NCI-H2227 treated with DMSO at 0.1 percent for 48 hours (cell line): ENCODE measurements at regions not wholly inside any gene's neighbourhood (a gene's known extent, or its start where the extent isn't known, plus 50 kb on each side); places are given as distances from the start of the nearest gene placed in this dataset.
"Not testable (repeated sequence)": the region's sequence is repeated elsewhere in the genome, so short reads cannot be mapped to it uniquely, and the experiment has no call there.

Experiments used
- DNase-seq: peaks from one replicate; lab custom pipeline; 2025; lab: John Stamatoyannopoulos, UW

GRCh38 chr17:13785981-13786598, 184.4 kb upstream of the HS3ST3A1 start:
- DNase-seq = no peak

DNA sequence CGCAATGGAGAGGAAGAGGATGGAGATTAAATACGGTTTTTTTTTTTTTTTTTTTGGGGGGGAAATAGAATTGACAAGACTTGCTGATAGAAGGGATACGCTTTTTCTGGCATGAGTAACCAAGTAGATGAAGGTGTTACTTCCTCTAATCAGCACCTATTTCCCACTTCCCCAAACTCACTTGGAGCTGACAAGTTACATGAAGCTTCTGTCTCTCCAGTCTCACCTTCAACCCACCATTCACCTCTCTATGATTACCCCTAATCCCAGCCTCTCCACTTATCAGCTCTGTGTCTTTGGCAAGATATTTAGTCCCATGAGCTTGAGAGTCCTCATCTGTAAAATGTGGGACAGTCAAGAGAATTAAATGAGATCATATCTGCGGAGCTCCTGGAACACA, 185.9 kb upstream of the HS3ST3A1 start:
- DNase-seq = no peak

DNA sequence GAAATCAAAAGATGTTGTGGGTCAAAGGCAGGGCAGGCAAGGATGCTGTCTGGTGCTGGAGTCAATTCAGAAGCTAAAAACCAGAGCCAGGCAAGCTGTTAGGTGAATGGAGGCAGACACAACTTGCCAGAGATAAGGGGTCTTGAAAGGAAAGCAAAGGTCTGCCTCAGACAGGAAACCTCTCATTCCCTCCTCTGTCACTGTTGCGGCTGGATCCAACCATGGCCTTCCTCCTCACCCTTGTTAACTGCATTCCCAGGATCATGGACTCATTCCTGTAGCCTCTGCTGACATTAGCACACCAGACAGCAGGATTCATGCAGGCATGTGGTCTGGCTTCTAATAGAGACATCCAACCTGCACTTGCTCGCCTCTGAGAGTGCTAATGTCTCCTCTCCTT, 186.7 kb upstream of the HS3ST3A1 start:
- no peak for DNase-seq

DNA sequence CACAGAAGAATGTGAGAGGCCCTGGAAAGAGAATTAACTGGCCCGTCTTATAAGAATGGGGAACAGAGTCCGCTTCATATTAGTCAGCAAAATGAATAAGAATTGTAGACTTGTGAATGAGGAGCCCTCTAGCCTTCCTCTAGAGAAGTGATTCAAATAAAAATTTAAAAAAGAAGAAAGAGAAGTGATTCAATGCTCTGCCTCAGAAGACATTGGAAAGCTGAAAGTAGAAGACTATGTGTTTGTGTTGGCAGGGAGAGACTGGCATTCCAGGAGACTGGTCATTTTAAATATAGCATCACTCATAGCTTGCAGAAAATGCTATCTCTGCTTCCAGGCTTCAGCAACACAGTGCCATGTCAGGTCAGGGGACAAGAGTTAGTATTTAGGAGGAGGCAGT, 190.6 kb upstream of the HS3ST3A1 start:
- DNase-seq = no peak

- no peak for DNase-seq
These were observed 192.2 kb upstream of the HS3ST3A1 start for GRCh38 chr17:13793951-13794350.

DNA sequence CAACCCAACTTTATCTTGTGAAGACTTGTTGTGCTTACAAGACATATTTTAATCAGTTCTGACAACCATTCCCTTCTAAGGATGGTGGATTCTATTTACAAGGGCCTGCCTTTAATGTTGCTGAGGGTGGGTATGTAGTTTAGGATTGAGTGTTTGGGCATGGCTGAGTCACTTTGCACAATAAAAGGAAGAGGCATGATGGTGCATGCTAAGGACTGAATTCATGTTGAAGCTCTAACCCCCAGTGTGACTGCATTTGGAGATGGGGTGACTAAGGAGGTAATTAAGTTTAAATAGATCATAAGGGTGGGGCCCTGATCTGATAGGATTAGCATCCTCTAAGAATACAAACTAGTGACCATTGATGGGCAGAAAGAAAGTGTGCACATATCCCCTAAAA, 196.1 kb upstream of the HS3ST3A1 start:
- DNase-seq = no peak

DNA sequence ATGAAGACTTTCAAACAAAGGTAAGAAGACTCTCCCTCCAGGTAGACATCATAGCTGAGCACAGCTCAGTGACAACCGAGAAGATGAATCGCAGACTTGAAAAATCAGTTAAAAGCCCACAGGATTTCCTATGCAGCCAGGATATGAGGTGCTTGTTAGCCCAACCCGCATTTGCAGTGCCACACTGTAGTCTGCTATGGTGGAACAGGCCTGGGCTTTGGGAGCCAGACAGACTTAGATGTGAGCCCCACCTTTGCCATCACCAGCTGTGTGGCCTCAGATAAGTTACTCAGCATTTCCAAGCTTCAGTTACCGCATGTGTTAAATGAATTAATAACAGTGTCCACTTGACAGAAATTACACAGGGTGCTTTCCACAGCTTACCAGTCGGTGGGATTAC, 204.4 kb upstream of the HS3ST3A1 start:
- no peak for DNase-seq

- no peak for DNase-seq
These were observed 205.4 kb upstream of the HS3ST3A1 start for GRCh38 chr17:13807103-13807502.

DNA sequence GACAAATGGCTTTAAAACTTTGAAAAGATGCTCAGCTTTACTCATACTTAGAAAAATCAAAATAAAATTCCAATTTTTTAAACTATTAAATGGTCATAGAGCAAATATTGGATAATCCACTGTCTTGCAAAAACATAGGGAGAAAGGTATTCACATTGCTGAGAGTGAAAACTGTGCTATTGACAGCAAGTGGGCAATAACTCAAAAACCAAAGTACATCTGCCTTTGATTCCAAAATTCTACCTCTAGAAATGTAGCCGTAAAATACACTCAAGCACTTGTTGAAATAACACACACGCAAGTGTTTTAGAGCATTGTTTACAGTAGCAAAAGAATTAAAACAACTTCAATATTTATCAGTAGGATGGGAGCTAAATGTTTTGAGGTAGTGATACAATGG, 210.6 kb upstream of the HS3ST3A1 start:
- no peak for DNase-seq

DNA sequence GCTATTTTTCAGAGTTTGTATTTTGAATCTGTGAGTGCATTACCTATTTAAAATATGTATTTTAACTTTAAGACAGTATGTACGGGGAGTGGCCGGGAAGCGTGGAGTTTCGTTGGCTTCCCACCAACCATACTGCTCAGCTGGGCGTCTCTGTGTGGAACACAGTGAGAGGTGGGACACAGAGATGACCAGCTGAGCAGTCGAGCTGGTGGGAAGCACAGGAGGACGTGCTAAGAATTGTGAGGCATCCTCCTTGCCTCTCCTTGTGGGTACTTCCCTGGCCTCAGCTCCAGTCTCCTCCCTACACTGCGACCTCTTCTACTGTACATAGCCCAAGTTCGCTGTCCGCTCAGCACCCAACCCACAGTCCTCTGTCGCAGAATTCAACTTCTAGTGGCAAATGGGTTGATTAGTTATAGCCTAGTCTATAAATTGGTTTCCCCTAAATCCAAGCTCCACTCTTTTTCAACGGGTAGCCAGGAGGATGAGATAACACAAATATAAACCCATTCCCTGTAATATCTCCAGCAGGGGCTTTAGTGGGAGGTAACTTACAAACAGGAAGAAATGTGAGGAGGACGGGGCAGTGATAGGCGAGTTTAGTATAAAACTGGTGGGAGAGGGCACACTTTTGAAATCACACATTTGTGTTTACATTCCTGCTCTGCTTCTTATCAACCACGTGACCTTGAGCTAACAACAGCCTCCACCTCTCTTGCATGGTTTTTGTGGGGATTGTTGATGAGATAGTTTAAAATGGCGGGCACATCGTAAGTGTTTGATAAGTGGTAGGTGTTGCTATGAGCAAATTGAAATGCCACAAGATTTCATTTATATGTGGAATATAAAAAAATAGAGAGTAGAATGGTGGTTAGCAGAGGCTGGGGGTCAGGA, 211.9 kb upstream of the HS3ST3A1 start:
- no peak for DNase-seq

GRCh38 chr17:13822700-13823099, 221.0 kb upstream of the HS3ST3A1 start:
- no peak for DNase-seq

DNA sequence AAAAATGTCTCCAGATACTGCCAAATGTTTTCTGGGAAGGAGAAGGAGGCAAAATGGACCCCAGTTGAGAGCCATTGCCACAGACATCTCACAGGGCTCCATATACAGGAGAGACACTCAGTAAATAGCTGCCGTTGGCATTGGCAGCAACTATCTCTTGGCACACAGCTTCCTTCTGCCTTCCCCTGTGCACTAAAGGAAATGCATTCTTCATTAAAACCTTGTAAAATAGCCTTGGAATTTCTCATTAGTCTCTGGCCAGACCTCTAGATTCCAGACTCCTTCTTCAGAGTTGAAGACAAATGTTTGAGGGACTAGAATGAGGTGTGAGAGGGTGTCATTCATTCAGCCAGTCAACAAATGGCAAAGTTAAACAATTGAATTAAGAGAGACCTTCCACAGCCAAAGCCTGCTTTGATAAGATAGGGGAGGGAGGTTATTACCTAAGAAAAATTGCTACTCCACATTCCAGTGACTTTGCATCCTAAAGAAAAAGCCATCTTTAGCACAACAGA, 223.9 kb upstream of the HS3ST3A1 start:
- DNase-seq = no peak

DNA sequence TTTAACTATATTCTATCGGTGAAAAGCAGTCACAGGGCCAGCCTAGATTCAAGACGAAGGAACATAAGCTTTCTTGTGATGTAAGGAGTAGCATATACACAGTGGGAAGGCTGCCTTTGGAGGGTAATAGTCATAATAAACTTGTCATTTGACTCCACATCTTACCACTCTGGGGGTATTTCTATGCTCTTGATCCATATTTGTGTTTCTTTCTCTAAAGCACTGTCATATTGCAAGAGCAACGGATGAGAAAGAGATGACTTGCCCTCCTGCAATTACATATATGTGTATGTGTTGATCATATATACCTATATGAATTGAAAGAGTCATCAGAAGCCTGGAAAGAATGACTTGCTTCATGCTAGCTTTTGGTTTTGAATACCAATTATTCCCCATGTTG, 225.4 kb upstream of the HS3ST3A1 start:
- no peak for DNase-seq

DNA sequence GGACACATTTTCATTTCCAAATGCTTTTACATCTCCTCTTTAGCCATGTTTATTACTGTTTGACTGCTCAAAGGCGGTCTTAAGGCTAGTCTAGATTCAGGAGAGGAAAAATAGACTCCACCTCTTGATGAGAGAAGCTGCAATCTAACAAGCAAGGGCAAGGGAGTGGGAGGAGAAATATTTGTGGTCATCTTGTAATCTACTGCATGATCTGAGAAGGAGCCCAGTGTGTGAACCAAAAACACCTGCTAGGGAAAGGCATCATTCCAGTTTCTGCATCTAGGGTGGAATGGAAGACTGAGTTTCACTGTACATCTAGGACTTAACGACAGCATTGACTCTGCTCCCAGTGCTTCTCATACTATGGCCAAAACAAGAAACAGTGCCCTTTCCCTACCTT, 232.2 kb upstream of the HS3ST3A1 start:
- DNase-seq = no peak

GRCh38 chr17:13835151-13835550, 233.4 kb upstream of the HS3ST3A1 start:
- DNase-seq = no peak

DNA sequence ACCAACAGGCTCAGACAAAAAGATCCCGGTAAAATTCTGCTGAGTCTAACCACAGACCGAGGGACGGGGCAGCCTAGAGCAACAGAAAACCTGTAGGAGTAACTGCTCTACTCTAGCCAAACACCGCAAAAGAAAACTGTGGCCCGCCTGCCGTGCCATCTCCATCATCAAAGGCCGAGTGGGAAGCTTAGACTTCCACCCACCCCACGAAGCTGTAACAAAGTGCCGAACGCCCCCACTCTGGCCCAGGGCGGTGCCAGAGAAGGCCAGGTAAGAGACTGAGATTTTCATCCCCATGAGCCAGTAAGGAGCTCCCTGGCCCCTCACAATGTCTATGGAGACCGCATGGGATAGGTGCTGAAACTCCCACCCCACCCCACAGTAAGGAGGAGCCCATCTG, 231.9 kb upstream of the COX10 start:
- DNase-seq = no peak

DNA sequence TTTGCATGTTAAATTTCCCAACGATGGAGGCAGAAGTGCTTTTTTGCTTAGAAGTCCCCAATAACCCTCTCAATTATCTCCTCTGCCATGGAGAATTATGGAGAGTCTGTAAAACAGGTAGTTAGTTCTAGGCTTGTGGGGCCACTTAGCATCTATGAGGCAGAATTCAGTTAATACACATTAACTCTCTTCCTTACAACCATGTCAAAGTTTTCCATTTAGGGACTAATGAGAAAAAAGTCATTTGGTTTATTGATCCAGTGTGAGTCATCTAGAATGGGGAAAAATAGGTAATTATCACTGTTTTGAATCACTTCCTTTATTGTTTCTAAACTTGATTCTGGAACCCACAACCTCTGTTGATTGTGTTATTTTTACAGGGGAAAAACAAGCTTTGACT, 229.1 kb upstream of the COX10 start:
- no peak for DNase-seq

DNA sequence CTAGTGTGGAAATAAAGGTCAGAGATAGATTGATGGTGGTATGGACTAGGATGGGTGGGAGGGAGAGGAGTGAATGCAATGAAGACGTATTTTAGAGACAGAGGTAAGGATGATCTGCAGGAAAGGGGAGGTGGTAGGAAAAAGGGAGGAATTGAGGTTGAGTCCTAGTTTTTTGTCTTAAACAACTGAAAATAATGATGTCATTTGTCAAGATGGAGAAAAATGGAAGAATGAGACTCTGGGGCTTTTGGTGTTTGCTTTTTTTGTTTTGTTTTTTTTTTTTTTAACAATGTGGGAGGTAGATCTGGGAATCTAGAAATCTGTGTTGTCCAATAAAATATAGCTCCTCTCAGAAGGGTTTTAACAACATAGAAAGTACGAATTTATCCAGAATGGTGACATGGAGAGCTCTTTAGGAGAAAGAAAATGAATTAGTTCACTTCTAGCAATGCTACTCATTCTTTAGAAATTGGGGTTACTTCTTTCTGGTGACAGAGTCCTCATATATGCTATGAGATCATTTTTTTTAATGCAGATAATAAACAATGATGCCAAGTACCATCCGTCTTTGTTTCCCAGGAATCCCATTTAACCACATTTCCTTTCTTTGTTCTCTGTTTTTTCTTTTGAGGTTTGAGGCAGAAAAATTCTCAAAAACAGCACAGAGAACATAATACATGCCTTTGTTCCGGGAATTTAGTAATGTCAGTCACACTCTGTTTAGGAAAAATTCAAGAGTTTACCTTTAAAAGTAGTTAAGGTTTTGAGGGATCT, 225.3 kb upstream of the COX10 start:
- no peak for DNase-seq

DNA sequence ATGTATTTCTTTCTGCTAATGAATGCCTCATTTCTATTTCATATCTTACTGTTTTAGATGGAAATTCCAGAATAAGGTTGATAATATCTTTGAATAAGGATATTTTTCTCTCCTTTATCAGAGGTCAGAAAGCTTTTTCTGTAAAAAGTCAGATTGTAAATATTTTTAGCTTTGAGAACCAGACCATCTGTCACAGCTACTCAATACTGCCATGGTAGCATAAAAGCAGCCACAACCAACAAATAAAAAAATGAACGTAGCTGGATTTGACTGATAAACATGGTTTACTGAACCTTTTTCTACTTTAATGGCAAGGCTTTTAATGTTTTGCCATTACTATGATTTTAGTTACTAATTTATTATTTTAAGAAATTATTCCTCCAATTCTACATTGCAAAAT, 217.4 kb upstream of the COX10 start:
- DNase-seq = no peak

GRCh38 chr17:13855730-13856129, 213.6 kb upstream of the COX10 start:
- not testable (repeated sequence) for DNase-seq

DNA sequence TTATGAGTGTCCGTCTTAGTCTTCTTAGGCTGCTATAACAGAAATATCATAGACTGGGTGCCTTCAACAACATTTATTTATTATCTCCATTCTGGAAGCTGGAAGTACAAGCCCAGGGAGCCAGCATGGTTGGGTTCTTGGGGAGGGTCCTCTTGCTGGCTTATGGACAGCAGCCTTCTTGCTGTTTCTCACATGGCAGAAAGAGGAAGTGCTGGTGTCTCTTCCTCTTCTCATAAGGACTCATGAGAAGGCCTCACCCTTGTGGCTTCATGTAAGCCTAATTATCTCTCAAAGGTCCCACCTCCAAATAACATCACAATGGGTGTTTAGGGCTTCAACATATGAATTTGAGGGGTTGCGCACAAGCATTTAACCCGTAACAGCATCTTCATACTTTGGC, 207.0 kb upstream of the COX10 start:
- DNase-seq = no peak

- no peak for DNase-seq
These were observed 205.9 kb upstream of the COX10 start for GRCh38 chr17:13863436-13863835.

- no peak for DNase-seq
These were observed 204.8 kb upstream of the COX10 start for GRCh38 chr17:13864521-13864920.
